ENCODE measurements at regions not wholly inside any gene's neighbourhood (a gene's known extent, or its start where the extent isn't known, plus 50 kb on each side); places are given as distances from the start of the nearest gene placed in this dataset.

DNA sequence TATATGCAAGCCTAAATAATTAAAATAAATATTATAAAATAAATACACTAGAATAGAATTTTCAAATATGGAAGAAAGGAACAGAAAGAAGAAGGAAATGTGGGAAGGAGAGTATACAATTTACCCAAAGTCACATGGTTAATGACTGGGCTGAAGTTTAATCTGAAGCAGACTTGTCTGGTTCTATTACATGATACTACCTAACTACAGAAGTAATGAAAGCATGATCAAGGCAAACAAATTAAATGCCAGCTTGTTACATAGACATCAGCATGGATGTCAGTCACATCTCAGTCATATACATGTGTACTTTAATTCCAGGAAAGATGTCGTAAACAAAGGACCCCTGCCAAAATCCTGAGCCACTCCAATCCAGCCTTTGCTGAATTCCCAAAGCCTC, 1060.8 kb downstream of the CNTNAP5 start (continued):
- TF ChIP-seq, protein P1, sequence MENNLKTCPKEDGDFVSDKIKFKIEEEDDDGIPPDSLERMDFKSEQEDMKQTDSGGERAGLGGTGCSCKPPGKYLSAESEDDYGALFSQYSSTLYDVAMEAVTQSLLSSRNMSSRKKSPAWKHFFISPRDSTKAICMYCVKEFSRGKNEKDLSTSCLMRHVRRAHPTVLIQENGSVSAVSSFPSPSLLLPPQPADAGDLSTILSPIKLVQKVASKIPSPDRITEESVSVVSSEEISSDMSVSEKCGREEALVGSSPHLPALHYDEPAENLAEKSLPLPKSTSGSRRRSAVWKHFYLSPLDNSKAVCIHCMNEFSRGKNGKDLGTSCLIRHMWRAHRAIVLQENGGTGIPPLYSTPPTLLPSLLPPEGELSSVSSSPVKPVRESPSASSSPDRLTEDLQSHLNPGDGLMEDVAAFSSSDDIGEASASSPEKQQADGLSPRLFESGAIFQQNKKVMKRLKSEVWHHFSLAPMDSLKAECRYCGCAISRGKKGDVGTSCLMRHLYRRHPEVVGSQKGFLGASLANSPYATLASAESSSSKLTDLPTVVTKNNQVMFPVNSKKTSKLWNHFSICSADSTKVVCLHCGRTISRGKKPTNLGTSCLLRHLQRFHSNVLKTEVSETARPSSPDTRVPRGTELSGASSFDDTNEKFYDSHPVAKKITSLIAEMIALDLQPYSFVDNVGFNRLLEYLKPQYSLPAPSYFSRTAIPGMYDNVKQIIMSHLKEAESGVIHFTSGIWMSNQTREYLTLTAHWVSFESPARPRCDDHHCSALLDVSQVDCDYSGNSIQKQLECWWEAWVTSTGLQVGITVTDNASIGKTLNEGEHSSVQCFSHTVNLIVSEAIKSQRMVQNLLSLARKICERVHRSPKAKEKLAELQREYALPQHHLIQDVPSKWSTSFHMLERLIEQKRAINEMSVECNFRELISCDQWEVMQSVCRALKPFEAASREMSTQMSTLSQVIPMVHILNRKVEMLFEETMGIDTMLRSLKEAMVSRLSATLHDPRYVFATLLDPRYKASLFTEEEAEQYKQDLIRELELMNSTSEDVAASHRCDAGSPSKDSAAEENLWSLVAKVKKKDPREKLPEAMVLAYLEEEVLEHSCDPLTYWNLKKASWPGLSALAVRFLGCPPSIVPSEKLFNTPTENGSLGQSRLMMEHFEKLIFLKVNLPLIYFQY (CRISPR knock-in tag; IDR thresholded peaks at IDR 0.05; ENCODE audit: borderline replicate concordance), result no peak
- TF ChIP-seq ZNF564 (CRISPR knock-in tag; IDR thresholded peaks at IDR 0.05), result no peak
- no peak for TF ChIP-seq MEF2D (CRISPR knock-in tag; IDR thresholded peaks at IDR 0.05)
- TF ChIP-seq ZBTB46 (CRISPR knock-in tag; IDR thresholded peaks at IDR 0.05; ENCODE audit: borderline replicate concordance), result no peak
- no peak for TF ChIP-seq EED (CRISPR knock-in tag; IDR thresholded peaks at IDR 0.05)

DNA sequence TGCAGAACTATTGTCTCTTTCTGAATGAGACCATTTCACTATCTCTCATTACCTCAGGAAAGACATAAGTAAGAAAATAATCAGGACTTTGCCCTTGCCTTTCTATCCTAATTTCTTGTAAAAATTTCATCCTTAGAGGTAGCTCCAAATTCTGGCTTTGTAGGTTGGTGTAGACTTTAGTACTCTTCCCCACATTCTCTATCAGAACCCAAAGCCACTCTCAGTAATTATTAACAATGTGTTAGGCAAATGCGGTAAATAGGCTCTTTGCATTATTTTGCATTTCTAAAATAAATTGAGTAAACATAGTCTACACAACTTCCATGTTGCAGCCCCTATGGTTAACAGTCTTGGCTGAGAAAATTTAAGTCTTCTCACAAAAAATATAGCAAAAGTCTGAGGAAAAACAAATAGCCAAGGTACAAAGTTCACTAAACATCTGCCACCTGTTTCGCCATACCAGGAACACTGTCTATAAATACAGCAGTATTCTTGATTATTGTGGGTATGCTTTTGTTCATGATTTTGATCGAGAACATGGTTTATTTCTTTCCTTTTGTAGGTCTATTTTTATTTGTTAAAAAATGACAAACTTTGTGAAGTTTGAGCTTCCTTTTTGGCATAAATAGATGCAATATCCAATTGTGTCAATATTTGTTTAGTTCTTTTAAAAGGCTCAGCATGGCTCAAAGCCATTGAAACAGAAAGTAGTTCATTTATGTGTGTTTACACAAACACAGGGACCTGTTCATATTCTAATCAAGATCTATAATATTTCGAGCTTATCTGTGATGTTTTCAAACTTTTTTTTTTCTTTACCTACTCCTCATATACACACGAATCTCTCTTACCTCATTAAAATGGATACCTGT, 1061.5 kb downstream of the CNTNAP5 start:
- Histone ChIP-seq H2AFZ (ENCODE audit: low read length) (no peak overlapping the region), H3K4me3 (replicated peaks in 1 of 3; ENCODE audit: insufficient read depth in 1 of 3, low read depth in 2 of 3, low read length in 3 of 3) (peak overlapping the region in 2 of 3 experiments; percentile 26 to 29; a peak in 3 of 6 replicates), H4K20me1 (ENCODE audit: insufficient read depth, low read length) (no peaks in the 10 kb centered on the region), H3K79me2 (ENCODE audit: insufficient read depth, low read length) (no peaks in the 10 kb centered on the region), H3K9me3 (ENCODE audit: low read length) (peaks cover 48% of the 10 kb centered on the region), H3K9ac (ENCODE audit: insufficient read depth, low read depth, low read length) (no peak overlapping the region), H3K27ac (ENCODE audit: extremely low read length, insufficient read depth, low read length) (no peak overlapping the region), H3K27me3 (ENCODE audit: control insufficient read depth in 1 of 2, insufficient read depth in 2 of 2, low read length in 2 of 2) (no peaks in the 10 kb centered on the region), H3K4me1 (ENCODE audit: insufficient read depth, low read length) (peaks cover 19% of the 10 kb centered on the region), H3K4me2 (ENCODE audit: low read depth, low read length) (peak overlapping the region; percentile 50), H3K36me3 (replicated peaks in 1 of 2; ENCODE audit: control insufficient read depth in 1 of 2, insufficient read depth in 2 of 2, low read length in 2 of 2) (no peaks in the 10 kb centered on the region)
- intact Hi-C loops (cut with micrococcal nuclease; ENCODE audit: unreplicated experiment) (no loop called here), in situ Hi-C loops (cut with HindIII; ENCODE audit: extremely low pct_ligation_motif_present, low pct_unique_long_range_greater_than_20kb) (no loop called here)
- under 1% methylated on average over 5 of the region's 5 CpGs for WGBS (ENCODE audit: low lambda C conversion rate)
- no TSS peak for BruUV-seq (replicated peaks)
- CTCF ChIA-PET (ENCODE audit: low intra/inter-chr PET ratio, low total read pairs), result no interaction called here
- peak; percentile 92 for ATAC-seq
- FAIRE-seq, result no peak
- POLR2A ChIA-PET, result interaction anchor here (0.8 kb wide), 1 partner anchor 18 kb away, joined by 3 read pairs; no protein-coding TSS in a partner anchor
- peak; percentile 50 for DNase-seq (ENCODE audit: low spot score)
- TF ChIP-seq MBD4 (IDR thresholded peaks at IDR 0.05; ENCODE audit: borderline replicate concordance, low read length), result peak; percentile 51; the same call in 1 of the 2 replicates
- TF ChIP-seq ZNF691 (CRISPR knock-in tag; IDR thresholded peaks at IDR 0.05; ENCODE audit: borderline replicate concordance, low read depth), result no peak
- TF ChIP-seq, protein P2, sequence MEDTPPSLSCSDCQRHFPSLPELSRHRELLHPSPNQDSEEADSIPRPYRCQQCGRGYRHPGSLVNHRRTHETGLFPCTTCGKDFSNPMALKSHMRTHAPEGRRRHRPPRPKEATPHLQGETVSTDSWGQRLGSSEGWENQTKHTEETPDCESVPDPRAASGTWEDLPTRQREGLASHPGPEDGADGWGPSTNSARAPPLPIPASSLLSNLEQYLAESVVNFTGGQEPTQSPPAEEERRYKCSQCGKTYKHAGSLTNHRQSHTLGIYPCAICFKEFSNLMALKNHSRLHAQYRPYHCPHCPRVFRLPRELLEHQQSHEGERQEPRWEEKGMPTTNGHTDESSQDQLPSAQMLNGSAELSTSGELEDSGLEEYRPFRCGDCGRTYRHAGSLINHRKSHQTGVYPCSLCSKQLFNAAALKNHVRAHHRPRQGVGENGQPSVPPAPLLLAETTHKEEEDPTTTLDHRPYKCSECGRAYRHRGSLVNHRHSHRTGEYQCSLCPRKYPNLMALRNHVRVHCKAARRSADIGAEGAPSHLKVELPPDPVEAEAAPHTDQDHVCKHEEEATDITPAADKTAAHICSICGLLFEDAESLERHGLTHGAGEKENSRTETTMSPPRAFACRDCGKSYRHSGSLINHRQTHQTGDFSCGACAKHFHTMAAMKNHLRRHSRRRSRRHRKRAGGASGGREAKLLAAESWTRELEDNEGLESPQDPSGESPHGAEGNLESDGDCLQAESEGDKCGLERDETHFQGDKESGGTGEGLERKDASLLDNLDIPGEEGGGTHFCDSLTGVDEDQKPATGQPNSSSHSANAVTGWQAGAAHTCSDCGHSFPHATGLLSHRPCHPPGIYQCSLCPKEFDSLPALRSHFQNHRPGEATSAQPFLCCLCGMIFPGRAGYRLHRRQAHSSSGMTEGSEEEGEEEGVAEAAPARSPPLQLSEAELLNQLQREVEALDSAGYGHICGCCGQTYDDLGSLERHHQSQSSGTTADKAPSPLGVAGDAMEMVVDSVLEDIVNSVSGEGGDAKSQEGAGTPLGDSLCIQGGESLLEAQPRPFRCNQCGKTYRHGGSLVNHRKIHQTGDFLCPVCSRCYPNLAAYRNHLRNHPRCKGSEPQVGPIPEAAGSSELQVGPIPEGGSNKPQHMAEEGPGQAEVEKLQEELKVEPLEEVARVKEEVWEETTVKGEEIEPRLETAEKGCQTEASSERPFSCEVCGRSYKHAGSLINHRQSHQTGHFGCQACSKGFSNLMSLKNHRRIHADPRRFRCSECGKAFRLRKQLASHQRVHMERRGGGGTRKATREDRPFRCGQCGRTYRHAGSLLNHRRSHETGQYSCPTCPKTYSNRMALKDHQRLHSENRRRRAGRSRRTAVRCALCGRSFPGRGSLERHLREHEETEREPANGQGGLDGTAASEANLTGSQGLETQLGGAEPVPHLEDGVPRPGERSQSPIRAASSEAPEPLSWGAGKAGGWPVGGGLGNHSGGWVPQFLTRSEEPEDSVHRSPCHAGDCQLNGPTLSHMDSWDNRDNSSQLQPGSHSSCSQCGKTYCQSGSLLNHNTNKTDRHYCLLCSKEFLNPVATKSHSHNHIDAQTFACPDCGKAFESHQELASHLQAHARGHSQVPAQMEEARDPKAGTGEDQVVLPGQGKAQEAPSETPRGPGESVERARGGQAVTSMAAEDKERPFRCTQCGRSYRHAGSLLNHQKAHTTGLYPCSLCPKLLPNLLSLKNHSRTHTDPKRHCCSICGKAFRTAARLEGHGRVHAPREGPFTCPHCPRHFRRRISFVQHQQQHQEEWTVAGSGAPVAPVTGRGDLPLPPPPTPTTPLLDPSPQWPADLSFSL (CRISPR knock-in tag; IDR thresholded peaks at IDR 0.05), result no peak

Measured in HepG2 (cell line).